GM23338 (cell line): ENCODE measurements at regions not wholly inside any gene's neighbourhood (a gene's known extent, or its start where the extent isn't known, plus 50 kb on each side); places are given as distances from the start of the nearest gene placed in this dataset.

ENCODE experiments used
- ATAC-seq: fragments of 200-7000 bp; cut with Tn5 transposase; 3 replicates; pipeline ENCODE4 v1.9.1; 2020
- DNase-seq: peaks from one replicate; pipeline ENCODE4 v3.0.0-alpha.2; 2015; ENCODE audit warnings: low spot score
- H2AFZ ChIP-seq: fragments of 200-600 bp; sonication (generic); 2 replicates; pipeline ENCODE4 v1.8.0; 2016; ENCODE audit warnings: antibody characterized with exemption, mild to moderate bottlenecking, moderate library complexity
- H3F3A ChIP-seq: fragments of 200-600 bp; sonication (generic); replicated peaks from 2 replicates; pipeline ENCODE4 v1.8.0; 2017; ENCODE audit warnings: antibody characterized with exemption, mixed run types, low read depth
- H3K27ac ChIP-seq: fragments of 200-600 bp; sonication (generic); 2 replicates; pipeline ENCODE4 v1.6.1; 2016; ENCODE audit warnings: low read depth
- H3K27me3 ChIP-seq: fragments of 200-600 bp; sonication (generic); 2 replicates; pipeline ENCODE4 v1.8.0; 2016; ENCODE audit warnings: mild to moderate bottlenecking, mixed run types, moderate library complexity; ENCODE audit not compliant: insufficient read depth
- H3K36me3 ChIP-seq: fragments of 200-600 bp; sonication (generic); 2 replicates; pipeline ENCODE4 v1.8.0; 2016; ENCODE audit warnings: mild to moderate bottlenecking; ENCODE audit not compliant: insufficient read depth
- H3K4me1 ChIP-seq: fragments of 200-600 bp; sonication (generic); 2 replicates; pipeline ENCODE4 v1.8.0; 2016; ENCODE audit warnings: mild to moderate bottlenecking, moderate library complexity; ENCODE audit not compliant: insufficient read depth
- H3K4me2 ChIP-seq: fragments of 200-600 bp; sonication (generic); 2 replicates; pipeline ENCODE4 v1.7.1; 2017; ENCODE audit warnings: mixed run types
- H3K4me3 ChIP-seq: fragments of 200-600 bp; sonication (generic); 2 replicates; pipeline ENCODE4 v1.6.1; 2016; ENCODE audit warnings: mixed run types
- H3K79me2 ChIP-seq: fragments of 200-600 bp; sonication (generic); replicated peaks from 2 replicates; pipeline ENCODE4 v1.8.0; 2017; ENCODE audit warnings: mild to moderate bottlenecking; ENCODE audit not compliant: insufficient read depth
- H3K9me2 ChIP-seq: fragments of 200-600 bp; sonication (generic); 2 replicates; pipeline ENCODE4 v1.8.0; 2017; ENCODE audit not compliant: insufficient read depth
- H4K20me1 ChIP-seq: fragments of 200-600 bp; sonication (generic); replicated peaks from 2 replicates; pipeline ENCODE4 v1.8.0; 2017; ENCODE audit warnings: mild to moderate bottlenecking; ENCODE audit not compliant: insufficient read depth
- H3K27ac Mint-ChIP-seq: 2 replicates; pipeline ENCODE4 v1.8.0; 2020; ENCODE audit warnings: inconsistent platforms, mild to moderate bottlenecking, moderate library complexity, mixed read lengths
- H3K27me3 Mint-ChIP-seq: 3 replicates; pipeline ENCODE4 v1.8.0; 2022; ENCODE audit warnings: low read depth, mild to moderate bottlenecking, moderate library complexity, mixed read lengths, inconsistent platforms; ENCODE audit not compliant: insufficient read depth, poor library complexity
- H3K36me3 Mint-ChIP-seq: 3 replicates; pipeline ENCODE4 v1.8.0; 2021; ENCODE audit warnings: low read depth, mild to moderate bottlenecking, inconsistent platforms, moderate library complexity, mixed read lengths
- H3K4me1 Mint-ChIP-seq: 3 replicates; pipeline ENCODE4 v1.8.0; 2020; ENCODE audit warnings: mild to moderate bottlenecking, inconsistent platforms, mixed read lengths
- H3K4me3 Mint-ChIP-seq: 3 replicates; pipeline ENCODE4 v1.8.0; 2021; ENCODE audit warnings: moderate library complexity, mild to moderate bottlenecking, inconsistent platforms, mixed read lengths
- H3K9me3 Mint-ChIP-seq: 3 replicates; pipeline ENCODE4 v1.8.0; 2020; ENCODE audit warnings: moderate library complexity, mild to moderate bottlenecking, inconsistent platforms, mixed read lengths
- CREB1 ChIP-seq: fragments of 250-450 bp; sonication (Bioruptor Pico); IDR thresholded peaks from 2 replicates; pipeline ENCODE4 v1.5.0; 2020; ENCODE audit warnings: low read depth, mild to moderate bottlenecking, moderate library complexity
- EZH2 ChIP-seq: fragments of 200-600 bp; sonication (generic); IDR thresholded peaks from one replicate; pipeline ENCODE4 v1.8.0; 2017; ENCODE audit warnings: antibody characterized with exemption, mild to moderate bottlenecking, low read depth; ENCODE audit not compliant: unreplicated experiment
- EZH2phosphoT487 ChIP-seq: fragments of 200-600 bp; sonication (generic); IDR thresholded peaks from one replicate; pipeline ENCODE4 v1.8.1; 2018; ENCODE audit warnings: antibody characterized with exemption; ENCODE audit not compliant: unreplicated experiment
- JUNB ChIP-seq: IDR thresholded peaks from one replicate; pipeline ENCODE4 v1.6.1; 2016; ENCODE audit warnings: antibody characterized with exemption; ENCODE audit not compliant: unreplicated experiment
- NANOG ChIP-seq: IDR thresholded peaks from 2 replicates; pipeline ENCODE4 v1.6.1; 2016; ENCODE audit warnings: antibody characterized with exemption, borderline replicate concordance
- POLR2AphosphoS5 ChIP-seq: IDR thresholded peaks from 2 replicates; pipeline ENCODE4 v1.6.1; 2016; ENCODE audit warnings: antibody characterized with exemption, low read depth
- STAT1 ChIP-seq: IDR thresholded peaks from one replicate; pipeline ENCODE4 v1.6.1; 2016; ENCODE audit warnings: antibody characterized with exemption; ENCODE audit not compliant: unreplicated experiment
- ZNF114 ChIP-seq: fragments of 250-450 bp; sonication (Bioruptor Pico); IDR thresholded peaks from 2 replicates; pipeline ENCODE4 v1.5.0; 2020; ENCODE audit warnings: mild to moderate bottlenecking, moderate library complexity
- ZNF331 ChIP-seq: fragments of 250-450 bp; sonication (Bioruptor Pico); IDR thresholded peaks from 2 replicates; pipeline ENCODE4 v1.5.0; 2020; ENCODE audit warnings: low read depth, mild to moderate bottlenecking, moderate library complexity
- TF ChIP-seq, protein P1 (sequence below): IDR thresholded peaks from one replicate; pipeline ENCODE4 v1.6.1; 2018; ENCODE audit warnings: antibody characterized with exemption; ENCODE audit not compliant: unreplicated experiment

DNA sequence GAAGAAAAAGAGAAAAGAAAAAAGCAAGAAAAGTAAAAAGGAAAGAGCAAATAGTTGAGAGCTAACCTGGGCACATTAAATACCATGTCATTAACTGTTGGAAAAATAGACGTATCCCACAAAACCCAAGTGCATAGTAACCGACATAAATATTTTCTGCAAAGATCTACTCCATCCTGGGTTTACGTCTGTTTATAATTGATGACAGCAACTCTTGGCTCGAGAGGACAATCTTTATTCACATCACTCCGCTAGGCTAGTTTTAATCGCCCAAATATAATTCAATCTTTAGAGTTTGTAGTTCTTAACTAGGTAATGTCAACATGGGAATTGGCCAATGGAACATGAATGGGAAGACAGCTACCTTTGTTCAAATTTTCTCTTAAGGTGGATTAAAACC is 321.7 kb upstream of the TNC start:
- Histone ChIP-seq H3K4me1 (no peaks in the 10 kb centered on the region), H3K27ac (no peak overlapping the region), H3K9me2 (0 out of 2 replicates have a peak, but pooled peaks cover 4% of the 10 kb centered on the region), H3K4me3 (no peak overlapping the region), H3K27me3 (no peaks in the 10 kb centered on the region), H2AFZ (no peak overlapping the region), H4K20me1 (no peaks in the 10 kb centered on the region), H3F3A (no peaks in the 10 kb centered on the region), H3K4me2 (no peak overlapping the region), H3K36me3 (no peaks in the 10 kb centered on the region), H3K79me2 (no peaks in the 10 kb centered on the region)
- DNase-seq = no peak
- Mint-ChIP-seq H3K27ac (no peak overlapping the region), H3K36me3 (no peaks in the 10 kb centered on the region), H3K27me3 (peaks cover 4% of the 10 kb centered on the region), H3K9me3 (no peaks in the 10 kb centered on the region), H3K4me3 (no peak overlapping the region), H3K4me1 (no peaks in the 10 kb centered on the region)
- TF ChIP-seq EZH2 = no peak
- TF ChIP-seq POLR2AphosphoS5 = no peak
- no peak for TF ChIP-seq JUNB
- TF ChIP-seq ZNF114 (CRISPR knock-in tag) = no peak
- no peak for TF ChIP-seq CREB1 (CRISPR knock-in tag)
- ATAC-seq = no peak

DNA sequence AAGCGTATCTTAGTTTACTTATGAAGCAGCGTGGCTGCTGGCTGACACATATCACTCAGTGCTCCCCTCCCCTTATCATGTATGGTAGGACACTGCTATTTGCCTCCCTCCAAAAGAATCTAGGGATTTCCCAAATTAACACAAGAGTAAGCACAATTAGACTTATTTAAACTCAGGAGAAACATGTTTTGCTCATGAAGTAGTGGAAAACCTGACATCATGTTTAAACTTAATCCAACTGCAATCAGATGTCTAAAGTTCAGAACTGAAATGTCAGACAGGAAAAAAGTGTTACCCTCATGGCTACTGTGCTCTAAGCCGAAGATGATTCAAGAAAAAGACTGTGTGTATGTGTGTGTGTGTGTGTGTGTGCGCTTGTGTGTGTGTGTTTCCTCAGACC is 324.1 kb upstream of the TNC start:
- Mint-ChIP-seq H3K27me3 (peaks cover 4% of the 10 kb centered on the region), H3K9me3 (no peaks in the 10 kb centered on the region), H3K4me1 (peaks cover 11% of the 10 kb centered on the region), H3K36me3 (no peaks in the 10 kb centered on the region), H3K4me3 (no peak overlapping the region), H3K27ac (no peak overlapping the region)
- ATAC-seq (no peak), DNase-seq (no peak)
- H3K4me1 ChIP-seq = no peaks in the 10 kb centered on the region
- no peak overlapping the region for H3K4me2 ChIP-seq
- TF ChIP-seq NANOG (no peak), ZNF114 (CRISPR knock-in tag) (no peak)
- TF ChIP-seq, protein P1, sequence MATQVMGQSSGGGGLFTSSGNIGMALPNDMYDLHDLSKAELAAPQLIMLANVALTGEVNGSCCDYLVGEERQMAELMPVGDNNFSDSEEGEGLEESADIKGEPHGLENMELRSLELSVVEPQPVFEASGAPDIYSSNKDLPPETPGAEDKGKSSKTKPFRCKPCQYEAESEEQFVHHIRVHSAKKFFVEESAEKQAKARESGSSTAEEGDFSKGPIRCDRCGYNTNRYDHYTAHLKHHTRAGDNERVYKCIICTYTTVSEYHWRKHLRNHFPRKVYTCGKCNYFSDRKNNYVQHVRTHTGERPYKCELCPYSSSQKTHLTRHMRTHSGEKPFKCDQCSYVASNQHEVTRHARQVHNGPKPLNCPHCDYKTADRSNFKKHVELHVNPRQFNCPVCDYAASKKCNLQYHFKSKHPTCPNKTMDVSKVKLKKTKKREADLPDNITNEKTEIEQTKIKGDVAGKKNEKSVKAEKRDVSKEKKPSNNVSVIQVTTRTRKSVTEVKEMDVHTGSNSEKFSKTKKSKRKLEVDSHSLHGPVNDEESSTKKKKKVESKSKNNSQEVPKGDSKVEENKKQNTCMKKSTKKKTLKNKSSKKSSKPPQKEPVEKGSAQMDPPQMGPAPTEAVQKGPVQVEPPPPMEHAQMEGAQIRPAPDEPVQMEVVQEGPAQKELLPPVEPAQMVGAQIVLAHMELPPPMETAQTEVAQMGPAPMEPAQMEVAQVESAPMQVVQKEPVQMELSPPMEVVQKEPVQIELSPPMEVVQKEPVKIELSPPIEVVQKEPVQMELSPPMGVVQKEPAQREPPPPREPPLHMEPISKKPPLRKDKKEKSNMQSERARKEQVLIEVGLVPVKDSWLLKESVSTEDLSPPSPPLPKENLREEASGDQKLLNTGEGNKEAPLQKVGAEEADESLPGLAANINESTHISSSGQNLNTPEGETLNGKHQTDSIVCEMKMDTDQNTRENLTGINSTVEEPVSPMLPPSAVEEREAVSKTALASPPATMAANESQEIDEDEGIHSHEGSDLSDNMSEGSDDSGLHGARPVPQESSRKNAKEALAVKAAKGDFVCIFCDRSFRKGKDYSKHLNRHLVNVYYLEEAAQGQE = no peak
- no peaks in the 10 kb centered on the region for H3K9me2 ChIP-seq
- H3F3A ChIP-seq = no peaks in the 10 kb centered on the region
- H4K20me1 ChIP-seq = no peaks in the 10 kb centered on the region
- H3K27me3 ChIP-seq = no peaks in the 10 kb centered on the region
- no peak overlapping the region for H3K4me3 ChIP-seq
- no peak overlapping the region for H3K27ac ChIP-seq
- H3K36me3 ChIP-seq = no peaks in the 10 kb centered on the region
- H2AFZ ChIP-seq = no peak overlapping the region
- no peaks in the 10 kb centered on the region for H3K79me2 ChIP-seq

DNA sequence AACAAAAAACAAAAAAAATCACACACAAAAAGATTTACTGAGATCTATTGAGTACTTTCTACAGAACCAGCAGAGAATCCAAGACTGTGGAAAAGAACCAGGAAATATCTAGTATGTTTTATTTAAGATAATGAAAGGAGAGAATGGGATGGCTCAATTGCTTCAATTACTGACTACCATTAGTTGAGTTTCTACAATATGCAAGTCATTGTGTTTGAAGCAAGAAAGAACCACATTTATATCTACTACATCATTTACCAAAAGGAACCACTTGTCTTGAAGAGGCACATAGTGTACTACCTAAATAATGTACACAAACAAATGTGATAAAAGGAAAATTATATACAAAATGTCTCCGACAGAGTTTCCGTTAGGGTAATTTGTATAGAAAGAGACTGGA is 325.9 kb upstream of the TNC start:
- no peak overlapping the region for H3K27ac Mint-ChIP-seq
- no peak overlapping the region for H3K27ac ChIP-seq
- no peak overlapping the region for H3K4me3 ChIP-seq
- H3K9me3 Mint-ChIP-seq = no peaks in the 10 kb centered on the region
- H3K36me3 Mint-ChIP-seq = no peaks in the 10 kb centered on the region
- no peak overlapping the region for H3K4me3 Mint-ChIP-seq
- DNase-seq = no peak
- H4K20me1 ChIP-seq = no peaks in the 10 kb centered on the region
- no peaks in the 10 kb centered on the region for H3K79me2 ChIP-seq
- peaks cover 11% of the 10 kb centered on the region for H3K4me1 Mint-ChIP-seq
- ATAC-seq = no peak
- TF ChIP-seq STAT1 (no peak), NANOG (no peak), JUNB (no peak), ZNF331 (no peak), EZH2phosphoT487 (no peak)
- no peaks in the 10 kb centered on the region for H3K9me2 ChIP-seq
- H2AFZ ChIP-seq = no peak overlapping the region
- H3K4me1 ChIP-seq = no peaks in the 10 kb centered on the region
- no peak overlapping the region for H3K4me2 ChIP-seq
- peaks cover 2% of the 10 kb centered on the region for H3K27me3 Mint-ChIP-seq
- no peaks in the 10 kb centered on the region for H3K27me3 ChIP-seq
- no peaks in the 10 kb centered on the region for H3F3A ChIP-seq
- no peaks in the 10 kb centered on the region for H3K36me3 ChIP-seq
